NCI-H1417 treated with DMSO at 0.1 percent for 48 hours (cell line): ENCODE measurements at regions not wholly inside any gene's neighbourhood (a gene's known extent, or its start where the extent isn't known, plus 50 kb on each side); places are given as distances from the start of the nearest gene placed in this dataset.

ENCODE experiments used
- DNase-seq: peaks from one replicate; lab custom pipeline; 2025; lab: John Stamatoyannopoulos, UW

DNA sequence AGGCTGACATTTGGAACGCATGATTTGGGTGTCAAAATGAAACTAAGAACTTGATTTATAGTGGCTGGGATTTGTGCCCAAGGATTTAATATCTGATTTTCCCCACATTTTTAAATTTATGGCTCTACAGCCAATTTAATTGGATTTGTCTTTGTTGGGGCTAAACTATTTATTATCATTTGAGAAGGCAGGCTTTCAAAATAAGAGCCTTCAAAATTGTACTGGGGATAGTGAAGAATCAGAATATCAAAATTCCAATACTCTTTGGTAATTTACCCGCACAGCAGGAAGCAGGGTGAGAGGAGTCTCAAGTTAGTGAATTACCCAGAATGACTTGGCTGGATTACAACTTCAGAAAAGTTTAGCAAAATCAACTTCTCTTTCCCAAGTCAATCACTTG is 278.1 kb downstream of the LRATD1 start:
- no peak for DNase-seq

DNA sequence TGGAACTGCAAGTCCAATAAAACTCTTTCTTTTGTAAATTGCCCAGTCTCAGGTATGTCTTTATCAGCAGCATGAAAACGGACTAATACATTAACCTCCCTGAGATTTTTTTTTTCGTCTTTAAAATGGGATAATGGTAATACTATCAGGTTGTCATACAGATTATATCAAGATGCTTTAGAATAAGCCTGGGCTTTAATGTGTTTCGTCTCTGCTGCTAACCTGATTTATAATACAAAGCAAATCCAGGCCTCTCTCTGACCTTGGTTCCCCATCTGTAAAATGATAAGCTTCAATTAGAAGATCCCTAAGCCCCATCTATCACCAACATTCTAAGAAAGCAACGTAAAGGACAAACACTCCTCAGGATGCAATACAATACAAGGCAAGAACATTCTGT is 283.5 kb downstream of the LRATD1 start:
- no peak for DNase-seq

DNA sequence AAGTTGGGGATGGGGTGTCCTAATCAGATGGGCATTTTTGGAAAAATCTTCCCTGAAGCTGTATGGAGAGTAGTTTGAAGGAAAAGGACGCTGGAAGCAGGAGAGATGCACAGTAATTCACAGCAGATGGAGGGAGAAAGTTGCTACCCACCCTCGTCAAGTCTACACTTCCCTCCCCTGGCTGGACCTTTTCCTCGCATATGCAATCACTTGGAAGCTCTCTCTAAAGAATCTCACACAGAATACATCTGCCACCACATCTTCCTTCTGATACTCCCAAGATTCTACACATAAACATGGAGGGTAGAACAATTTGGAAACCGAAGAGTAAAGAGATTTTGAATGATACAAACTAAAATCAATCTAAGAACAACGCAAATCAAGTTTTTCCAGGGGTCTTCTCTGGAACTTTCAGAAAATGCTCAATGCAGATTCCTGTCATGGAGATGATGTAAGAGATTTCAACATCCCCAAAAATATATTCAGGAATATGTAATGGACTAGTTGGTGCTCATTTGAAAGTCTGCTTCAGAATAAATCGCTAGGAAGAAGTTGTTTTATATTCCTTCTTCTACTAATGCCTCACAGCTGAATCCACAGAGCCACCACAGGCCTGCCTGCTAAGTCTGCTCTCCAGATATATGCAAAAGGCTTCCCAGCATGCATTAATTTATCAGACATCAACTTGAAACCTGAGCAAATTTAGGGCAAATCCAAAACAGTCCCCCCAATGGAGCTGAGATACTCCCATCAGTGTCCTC is 291.5 kb downstream of the LRATD1 start:
- no peak for DNase-seq

DNA sequence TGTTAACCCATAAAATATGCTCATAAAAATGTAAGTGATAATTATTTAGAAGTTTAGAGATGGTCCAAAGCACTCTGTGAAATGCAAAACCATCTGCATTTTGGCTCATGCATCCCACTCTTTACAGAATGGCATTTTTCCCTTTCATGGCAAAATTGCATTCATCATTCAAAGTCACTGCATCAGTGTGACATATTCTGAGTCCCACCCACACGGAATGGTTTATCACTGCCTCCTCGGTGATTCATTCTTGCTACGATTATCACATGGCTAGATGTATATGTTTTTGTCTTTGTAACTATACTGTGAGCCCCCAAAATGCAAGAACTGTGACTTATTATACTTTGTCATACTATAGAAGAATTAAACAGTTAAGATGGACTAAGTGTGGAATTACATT is 293.0 kb downstream of the LRATD1 start:
- no peak for DNase-seq

DNA sequence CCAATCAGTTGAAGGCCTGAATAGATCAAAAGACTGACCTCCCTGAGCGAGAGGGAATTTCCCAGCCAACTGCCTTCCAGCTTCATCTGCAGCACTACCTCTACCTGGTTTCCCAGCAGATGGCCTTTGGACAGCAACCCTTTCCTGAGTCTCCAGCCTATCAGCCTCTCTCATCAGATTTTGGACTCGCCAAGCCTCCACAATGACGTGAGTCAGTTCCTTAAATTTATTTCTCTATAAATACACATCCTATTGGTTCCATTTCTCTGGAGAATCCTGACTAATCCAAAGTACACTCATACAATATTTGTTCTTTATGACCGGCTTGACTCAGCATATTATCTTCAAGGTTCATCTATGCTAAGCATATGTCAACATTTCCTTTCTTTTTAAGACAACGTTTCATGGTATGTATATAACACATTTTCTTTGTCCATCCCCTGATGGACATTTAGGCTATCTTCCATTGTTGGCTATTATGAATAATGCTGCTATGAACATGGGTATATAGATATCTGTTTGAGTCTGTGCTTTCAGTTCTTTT is 294.6 kb downstream of the LRATD1 start:
- DNase-seq = no peak

DNA sequence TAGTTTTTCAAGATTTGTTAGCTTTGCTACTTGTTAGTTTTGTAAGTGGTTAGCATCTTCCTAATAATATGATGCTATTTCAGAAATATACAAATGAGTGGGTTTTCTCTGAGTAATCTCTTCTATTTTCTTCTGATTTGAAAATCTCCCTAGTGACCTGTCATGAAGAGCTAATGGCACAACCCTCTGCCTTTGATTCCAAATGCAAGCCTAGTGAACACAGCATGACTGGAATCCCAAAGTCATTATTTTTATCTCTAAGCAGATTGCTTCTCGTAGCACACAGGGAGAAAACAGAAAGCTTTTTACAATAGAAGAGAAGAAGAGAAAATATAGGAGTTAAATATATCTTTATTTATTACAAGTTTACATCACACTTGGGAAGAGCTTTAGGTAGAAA is 295.5 kb downstream of the LRATD1 start:
- DNase-seq = no peak

DNA sequence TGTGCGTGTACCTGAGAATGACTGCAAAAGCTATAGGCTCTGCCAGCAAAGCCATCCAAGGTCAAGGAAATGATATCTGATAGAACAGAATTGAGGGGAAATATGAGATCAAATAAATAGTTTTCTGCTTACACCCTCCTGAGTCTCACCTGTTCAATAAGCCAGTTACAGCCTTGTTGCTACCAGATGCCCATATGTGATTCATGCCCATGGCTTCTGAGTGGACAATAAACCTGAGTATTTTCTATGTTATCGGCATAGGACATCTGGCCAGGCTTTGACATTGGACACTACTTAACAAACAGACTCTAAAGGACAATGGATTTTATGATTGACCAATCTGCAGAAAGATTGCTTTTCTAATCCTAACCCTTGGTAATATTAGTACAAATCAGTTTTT is 297.9 kb downstream of the LRATD1 start:
- DNase-seq = no peak

DNA sequence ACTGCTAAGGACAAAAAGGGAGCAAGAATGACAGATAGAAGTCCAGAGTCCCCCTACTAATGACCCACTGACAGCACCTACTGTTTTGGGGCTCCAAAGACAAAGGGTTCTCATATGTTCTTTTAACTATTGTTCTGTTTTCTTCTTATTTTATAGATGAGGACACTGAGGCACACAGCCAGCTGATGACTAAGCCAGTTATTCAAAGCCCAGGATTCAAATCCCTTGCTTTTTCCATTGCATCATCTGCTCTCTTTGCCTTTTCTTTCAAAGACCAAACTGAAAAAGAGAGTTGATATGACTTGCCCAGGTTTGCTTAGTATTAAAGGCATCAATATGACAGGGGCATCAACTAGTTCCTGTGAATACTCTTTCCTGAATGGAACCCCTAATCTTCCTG is 299.8 kb downstream of the LRATD1 start:
- no peak for DNase-seq

DNA sequence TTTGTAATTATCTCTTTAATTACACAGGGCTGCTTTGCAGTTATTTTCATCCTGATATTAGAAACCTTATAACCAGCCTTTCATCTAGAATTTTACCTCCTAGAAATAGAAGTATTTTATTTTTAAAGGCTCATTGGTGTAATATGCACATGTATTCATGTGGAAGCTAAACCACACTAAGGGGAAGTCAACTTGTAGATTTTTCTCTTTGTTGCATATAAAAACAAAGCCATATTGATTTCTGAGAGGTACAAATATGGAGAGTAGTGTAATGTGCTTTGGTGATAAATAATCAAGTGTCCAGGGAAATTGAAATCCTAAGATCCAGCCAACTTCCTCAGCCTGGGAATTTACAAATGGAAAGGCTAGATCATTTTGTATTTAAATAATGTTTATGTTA is 301.2 kb downstream of the LRATD1 start:
- no peak for DNase-seq

DNA sequence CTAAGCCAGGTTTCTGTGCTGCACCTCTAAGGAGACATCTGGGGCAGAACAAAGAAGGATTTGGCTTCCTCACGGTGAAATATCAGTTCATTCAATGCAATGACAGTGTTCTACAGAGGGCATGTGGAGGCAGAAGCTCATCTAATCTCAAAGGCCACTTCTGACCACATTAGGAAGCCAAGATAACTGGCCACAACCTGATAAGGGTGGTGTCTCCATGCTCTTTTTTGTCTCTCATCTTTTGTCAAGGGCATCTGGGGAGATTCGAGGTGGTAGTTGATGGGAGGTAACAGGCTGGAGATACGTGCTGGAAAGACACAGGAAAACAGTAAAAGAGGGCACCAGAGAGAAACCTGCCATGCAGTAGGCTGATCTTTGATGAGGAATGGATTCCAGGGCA is 303.9 kb downstream of the LRATD1 start:
- DNase-seq = no peak

DNA sequence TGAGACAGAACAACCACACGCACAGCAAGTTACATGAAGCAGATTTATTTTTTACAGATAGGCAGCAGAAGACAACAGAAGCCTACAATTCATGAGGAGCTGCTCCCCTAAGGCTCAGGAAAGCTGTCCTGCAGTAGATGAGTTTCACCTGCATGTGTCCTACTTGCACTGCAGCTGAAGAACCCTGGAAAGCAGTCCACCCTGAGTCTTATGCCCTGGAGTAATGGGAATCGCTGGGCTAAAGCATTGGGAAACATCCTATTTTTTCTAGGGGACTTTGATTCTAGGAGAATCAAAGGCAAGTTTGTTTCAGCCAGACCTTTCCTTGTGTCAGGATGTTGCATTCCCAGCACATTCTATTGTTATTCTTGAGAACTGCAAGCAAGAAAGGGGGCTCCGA is 304.8 kb downstream of the LRATD1 start:
- no peak for DNase-seq

DNA sequence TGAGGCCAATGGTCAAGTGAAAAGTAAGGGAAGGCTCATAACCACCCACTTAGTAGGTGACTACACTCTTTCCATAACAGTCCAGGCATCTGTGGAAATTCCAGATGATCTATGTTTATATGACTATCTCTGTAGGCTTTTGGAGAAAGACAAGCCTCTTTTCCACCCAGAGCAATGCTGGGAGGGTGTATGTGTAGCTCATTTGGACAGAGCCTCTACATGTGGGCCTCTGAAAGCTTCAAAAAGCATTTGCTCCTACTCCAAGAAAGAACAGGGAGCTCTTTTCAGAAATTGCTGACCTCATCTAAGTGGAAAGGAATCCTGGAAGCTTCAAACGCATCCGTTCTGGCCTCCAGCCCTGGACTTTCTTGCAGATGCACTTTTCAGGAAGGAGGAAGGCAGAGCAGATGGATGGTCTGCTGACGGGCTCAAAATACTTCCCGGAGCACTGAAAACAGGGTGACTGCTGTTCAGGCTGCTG is 308.7 kb downstream of the LRATD1 start:
- no peak for DNase-seq

DNA sequence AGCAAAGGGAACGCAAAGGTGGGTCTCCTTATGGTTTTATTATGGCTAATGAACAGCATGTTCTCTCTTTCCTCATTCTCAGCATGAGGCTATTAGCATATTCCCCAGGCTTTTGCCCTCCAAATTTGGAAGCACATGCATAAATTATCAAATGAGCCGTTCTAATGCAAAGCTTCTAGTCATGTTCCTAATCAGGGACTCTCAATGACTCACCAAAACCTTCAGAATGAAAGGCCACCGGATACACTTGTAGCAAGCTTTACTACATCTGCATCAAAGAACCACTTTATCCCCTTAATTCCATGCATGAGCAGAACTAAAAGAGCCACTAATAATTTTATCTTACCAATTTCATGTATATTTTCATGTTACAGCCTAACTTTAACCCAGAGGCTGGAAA is 310.5 kb downstream of the LRATD1 start:
- DNase-seq = no peak

DNA sequence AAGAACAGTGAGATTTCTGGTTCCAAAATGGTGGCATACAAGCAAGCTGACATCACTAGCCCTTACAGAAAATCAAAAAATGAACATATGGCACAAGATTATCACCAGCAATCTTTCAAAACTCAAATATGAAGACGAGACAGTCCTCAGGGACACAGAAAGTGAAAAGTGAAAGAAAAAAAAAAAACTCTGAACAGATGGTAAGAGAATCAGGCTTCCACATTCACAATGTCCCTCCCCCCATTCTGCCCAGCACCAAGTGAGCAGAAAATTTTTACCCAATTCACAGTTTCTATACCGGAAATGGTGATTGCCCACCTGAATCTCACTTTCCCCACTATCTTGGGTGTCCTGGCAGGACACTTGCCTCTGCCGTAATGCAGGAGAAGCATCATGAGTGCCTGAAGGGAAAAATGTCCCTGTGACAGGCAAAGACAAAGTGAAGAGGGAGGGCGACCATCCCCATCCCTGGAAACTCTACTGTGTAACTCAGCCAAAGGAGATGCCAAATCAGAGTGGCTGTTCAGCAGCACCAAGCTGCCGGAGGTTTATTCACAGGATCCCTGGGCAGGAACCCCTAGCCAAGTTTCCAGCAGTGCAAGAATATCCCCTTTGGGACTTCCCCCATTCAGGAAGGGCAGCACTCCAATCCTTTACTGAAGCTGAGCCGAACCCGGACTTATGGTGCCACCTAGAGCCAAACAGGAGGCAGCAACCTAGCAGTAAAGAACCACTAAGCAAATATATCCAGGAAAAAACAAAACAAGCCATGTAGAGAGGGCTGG is 312.2 kb downstream of the LRATD1 start:
- no peak for DNase-seq

DNA sequence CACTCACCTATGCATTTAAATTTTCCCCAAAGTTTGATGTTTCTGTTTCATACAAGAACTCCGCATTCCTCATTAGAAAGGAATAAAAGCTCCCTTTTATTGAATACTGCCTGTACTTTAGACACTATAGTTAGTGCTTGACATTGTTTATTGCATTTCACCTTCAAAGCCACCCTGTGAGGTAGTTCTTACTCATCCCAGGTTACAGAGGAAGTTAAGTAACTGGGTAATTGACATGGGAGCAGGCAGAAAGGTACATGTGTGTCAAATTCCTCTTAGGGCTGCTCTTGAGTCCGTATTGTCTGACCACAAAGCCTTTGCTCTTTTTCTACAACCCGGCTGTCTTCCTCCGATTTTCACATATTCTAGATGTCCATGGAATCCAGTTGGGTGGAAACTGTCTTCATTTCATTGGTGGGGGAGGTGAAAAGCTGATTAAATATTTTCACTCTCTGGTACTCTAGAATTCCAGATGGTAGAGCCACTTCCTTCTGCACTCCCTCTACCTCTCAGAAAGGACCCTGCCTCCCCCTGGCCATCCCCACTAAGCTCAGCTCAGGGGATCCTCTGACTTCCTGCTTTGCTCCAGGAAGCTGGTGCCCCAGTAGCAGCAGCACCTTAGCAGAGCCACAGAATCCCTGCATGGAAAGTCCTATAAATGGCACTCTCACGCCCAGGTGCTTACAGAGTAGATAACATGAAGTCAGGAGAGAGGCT is 319.2 kb downstream of the LRATD1 start:
- no peak for DNase-seq

DNA sequence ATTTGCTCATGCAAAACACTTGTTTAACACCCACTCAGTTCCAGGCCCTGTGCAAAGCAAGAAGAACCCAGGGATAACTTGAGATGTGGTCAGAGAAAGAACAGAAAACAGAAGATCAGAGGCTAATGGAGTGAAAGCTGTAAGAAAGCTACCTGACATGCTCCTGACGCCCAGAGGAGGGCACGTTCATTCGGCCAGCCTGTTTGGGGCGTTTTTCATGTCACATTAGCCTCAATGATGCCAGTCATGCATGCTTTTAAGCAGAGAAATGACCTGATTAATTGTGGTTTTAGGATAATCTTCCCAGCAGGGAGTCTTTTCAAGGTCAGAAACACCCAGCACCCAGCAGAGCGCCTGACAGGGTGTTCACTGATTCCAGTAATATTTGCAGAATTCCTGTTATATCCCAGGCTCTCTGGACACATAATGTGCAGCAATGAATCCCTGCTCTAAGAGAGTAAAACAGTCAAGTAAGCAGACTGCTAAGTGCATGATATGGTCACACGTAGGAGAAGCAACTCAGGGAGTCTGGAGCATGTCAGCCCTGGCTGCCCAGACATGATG is 320.0 kb downstream of the LRATD1 start:
- DNase-seq = no peak

DNA sequence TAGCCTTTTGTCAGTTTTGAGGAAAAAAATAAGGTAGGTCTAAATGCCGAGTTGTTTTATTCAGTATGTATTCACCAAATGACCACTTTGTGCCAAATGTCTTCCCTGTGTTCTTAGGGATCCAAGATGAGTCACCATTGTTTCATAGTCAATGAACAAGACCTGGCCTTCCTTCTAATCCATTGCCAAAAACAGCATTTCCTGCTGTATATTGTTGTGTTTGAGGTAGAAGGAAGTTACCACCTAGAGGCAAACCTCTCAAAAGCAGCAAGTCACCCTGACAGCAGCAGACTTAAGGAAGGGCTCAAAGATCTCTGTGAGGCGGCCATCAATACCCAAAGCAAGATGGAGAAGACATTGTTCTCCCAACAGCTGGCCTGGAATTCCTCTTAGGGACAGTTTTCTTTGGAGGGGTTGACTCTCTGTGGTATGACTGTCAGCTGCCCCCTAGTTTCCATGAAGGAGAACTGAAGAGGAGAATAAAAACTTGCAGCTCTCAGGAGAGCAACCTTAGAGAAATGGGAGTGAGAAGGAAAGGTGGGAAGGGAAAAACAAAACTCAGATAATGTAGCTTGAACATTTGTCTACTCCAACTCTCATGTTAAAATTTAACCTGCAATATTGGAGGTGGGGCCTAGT is 328.3 kb downstream of the LRATD1 start:
- no peak for DNase-seq

DNA sequence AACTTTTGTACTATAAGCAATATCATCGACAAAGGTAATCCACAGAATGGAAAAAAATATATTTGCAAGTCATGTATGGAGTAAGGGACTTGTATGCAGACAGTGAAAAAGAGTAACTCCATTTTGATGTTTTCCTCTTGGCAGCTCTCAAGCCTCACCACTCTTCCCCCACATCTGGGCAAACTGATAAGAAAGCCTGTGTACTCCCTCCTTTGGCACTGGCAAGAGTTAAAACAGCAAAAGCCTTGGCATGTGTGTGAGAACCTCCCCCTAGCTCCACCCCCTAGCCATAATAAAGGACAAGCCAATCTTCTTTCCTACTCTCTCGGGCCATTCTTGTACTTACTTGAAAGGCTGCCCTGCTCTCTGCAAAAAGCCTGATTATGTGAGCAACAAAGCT is 335.2 kb downstream of the LRATD1 start:
- no peak for DNase-seq

DNA sequence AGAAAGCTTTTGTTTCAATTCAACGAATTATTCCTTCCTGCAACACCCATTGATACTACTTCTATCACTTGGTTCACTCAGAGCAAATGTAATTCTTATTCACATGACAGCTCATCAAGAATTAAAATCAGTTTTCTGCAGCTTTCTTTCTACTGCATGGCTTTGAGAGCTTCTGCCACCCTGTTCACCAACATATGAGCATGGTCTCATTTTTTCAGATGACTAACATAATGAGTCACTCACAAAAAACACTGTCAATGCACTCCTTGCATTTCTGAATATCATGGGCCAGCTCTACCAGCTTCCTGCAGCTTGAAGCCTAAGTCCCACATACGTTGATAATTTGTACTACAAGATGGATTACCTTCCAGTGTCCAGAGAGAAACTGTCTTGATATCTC is 342.9 kb downstream of the LRATD1 start:
- DNase-seq = no peak

DNA sequence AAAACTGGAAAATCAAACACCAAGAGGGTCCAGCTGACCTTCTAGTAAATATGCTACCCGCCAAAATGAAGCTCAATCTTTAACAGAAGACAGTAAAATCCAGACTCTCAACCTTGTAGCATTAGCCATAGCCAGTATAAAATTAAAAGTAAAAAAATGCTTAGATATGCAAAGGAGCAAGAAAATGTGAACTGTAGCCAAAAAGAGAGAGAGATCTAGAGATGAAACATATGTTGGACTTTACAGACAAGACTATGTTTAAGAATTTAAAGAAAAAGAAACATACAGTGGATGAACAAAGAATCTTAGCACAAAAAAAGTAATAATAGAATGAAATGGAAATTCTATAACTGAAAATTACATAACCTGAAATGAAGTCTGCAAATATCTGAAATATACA is 344.5 kb downstream of the LRATD1 start:
- DNase-seq = no peak

DNA sequence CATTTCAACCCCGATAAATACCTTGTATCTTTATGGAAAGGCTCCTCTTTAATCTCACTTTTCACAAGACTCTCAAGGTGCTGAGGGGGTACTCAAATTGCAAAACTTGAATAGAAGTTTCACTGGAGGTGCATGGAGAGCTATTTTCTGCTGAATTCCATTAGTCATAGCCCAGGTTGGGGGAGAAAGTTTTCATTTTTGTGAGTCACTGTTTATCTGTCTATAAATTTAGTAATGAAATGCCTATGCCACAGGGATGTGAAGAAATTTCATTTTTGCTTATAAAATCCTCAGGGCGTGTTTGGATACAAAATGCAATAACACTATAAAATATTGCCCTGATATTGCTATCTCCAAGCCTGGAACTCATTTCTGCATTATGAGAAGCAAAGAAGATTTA is 346.3 kb downstream of the LRATD1 start:
- no peak for DNase-seq

DNA sequence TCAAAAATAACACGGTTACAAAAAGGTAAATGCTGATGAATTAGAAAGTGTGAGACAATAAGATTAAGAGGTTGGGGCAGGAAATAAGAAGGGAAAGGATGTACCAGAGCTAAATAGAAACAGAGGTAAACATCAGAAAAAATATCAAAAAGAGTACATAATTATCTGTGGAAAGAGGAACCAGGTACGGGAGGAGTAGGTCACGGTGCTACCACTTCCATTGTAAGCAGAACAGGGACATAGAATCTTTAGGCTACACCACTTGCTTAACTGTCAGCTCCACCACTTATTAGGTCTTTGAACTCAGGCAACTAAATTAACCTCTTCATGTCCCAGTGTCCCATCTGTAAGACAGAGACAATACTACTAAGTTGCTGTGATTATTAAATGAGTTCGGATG is 350.3 kb downstream of the LRATD1 start:
- no peak for DNase-seq
